SK-N-SH treated with all-trans-retinoic acid at 6 μM for 48 hours (cell line): ENCODE measurements at regions not wholly inside any gene's neighbourhood (a gene's known extent, or its start where the extent isn't known, plus 50 kb on each side); places are given as distances from the start of the nearest gene placed in this dataset.

Source experiments
- CREB5 ChIP-seq: fragments of 250-450 bp; sonication (Bioruptor Pico); IDR thresholded peaks from 2 replicates; pipeline ENCODE4 v1.5.1; 2020; ENCODE audit warnings: low read depth, mild to moderate bottlenecking, moderate library complexity
- OSR1 ChIP-seq: fragments of 250-450 bp; sonication (Bioruptor Pico); IDR thresholded peaks from 2 replicates; pipeline ENCODE4 v1.8.0; 2022; ENCODE audit warnings: moderate library complexity, mild to moderate bottlenecking, inconsistent platforms
- PATZ1 ChIP-seq: fragments of 250-450 bp; sonication (Bioruptor Pico); IDR thresholded peaks from 2 replicates; pipeline ENCODE4 v1.8.0; 2020; ENCODE audit warnings: mild to moderate bottlenecking, moderate library complexity, borderline replicate concordance
- POU6F1 ChIP-seq: fragments of 250-450 bp; sonication (Bioruptor Pico); IDR thresholded peaks from 2 replicates; pipeline ENCODE4 v1.8.0; 2021; ENCODE audit warnings: low read depth, mild to moderate bottlenecking, moderate library complexity, borderline replicate concordance
- RARB ChIP-seq: fragments of 250-450 bp; sonication (Bioruptor Pico); IDR thresholded peaks from 2 replicates; pipeline ENCODE4 v1.8.0; 2021; ENCODE audit warnings: mild to moderate bottlenecking, moderate library complexity
- TCF4 ChIP-seq: fragments of 250-450 bp; sonication (Bioruptor Pico); IDR thresholded peaks from 2 replicates; pipeline ENCODE4 v1.8.0; 2021; ENCODE audit warnings: mild to moderate bottlenecking, moderate library complexity, borderline replicate concordance
- ZC3H10 ChIP-seq: fragments of 250-450 bp; sonication (Bioruptor Pico); IDR thresholded peaks from 2 replicates; pipeline ENCODE4 v1.5.1; 2021; ENCODE audit warnings: mild to moderate bottlenecking, moderate library complexity
- ZFP30 ChIP-seq: fragments of 450-650 bp; formaldehyde crosslinking; IDR thresholded peaks from 2 replicates; pipeline ENCODE4 v1.5.0; 2022; ENCODE audit warnings: mild to moderate bottlenecking, moderate library complexity

GRCh38 chr1:239570878-239571277 lies 184.5 kb downstream of the CHRM3 start:
- TF ChIP-seq CREB5 (CRISPR knock-in tag) (no peak), ZC3H10 (no peak), TCF4 (no peak), ZFP30 (CRISPR knock-in tag) (no peak), OSR1 (no peak), PATZ1 (CRISPR knock-in tag) (no peak), POU6F1 (CRISPR knock-in tag) (no peak), RARB (no peak)
